ENCODE measurements at regions not wholly inside any gene's neighbourhood (a gene's known extent, or its start where the extent isn't known, plus 50 kb on each side); places are given as distances from the start of the nearest gene placed in this dataset.

- TF ChIP-seq CTCF (IDR thresholded peaks at IDR 0.05): no peak
- H3K27ac ChIP-seq: no peak overlapping the region
- no peaks in the 10 kb centered on the region for H3K27me3 ChIP-seq
- H3K4me1 ChIP-seq: no peaks in the 10 kb centered on the region
- H3K9me3 ChIP-seq: no peaks in the 10 kb centered on the region
- H3K36me3 ChIP-seq: no peaks in the 10 kb centered on the region
- no peak overlapping the region for H3K4me3 ChIP-seq
- no peak for DNase-seq (ENCODE audit: low spot score)
These were observed 241.9 kb upstream of the DCN start for GRCh38 chr12:91424506-91424905.

GRCh38 chr12:91423693-91424050 lies 241.1 kb upstream of the DCN start:
- H3K4me1 ChIP-seq: no peaks in the 10 kb centered on the region
- no peak for TF ChIP-seq CTCF (IDR thresholded peaks at IDR 0.05)
- H3K36me3 ChIP-seq: no peaks in the 10 kb centered on the region
- H3K9me3 ChIP-seq: no peaks in the 10 kb centered on the region
- DNase-seq (ENCODE audit: low spot score): no peak
- no peak overlapping the region for H3K27ac ChIP-seq
- H3K4me3 ChIP-seq: no peak overlapping the region
- H3K27me3 ChIP-seq: no peaks in the 10 kb centered on the region

- H3K4me3 ChIP-seq: no peak overlapping the region
- no peak overlapping the region for H3K27ac ChIP-seq
- H3K4me1 ChIP-seq: no peaks in the 10 kb centered on the region
- no peaks in the 10 kb centered on the region for H3K27me3 ChIP-seq
- no peak for TF ChIP-seq CTCF (IDR thresholded peaks at IDR 0.05)
- no peaks in the 10 kb centered on the region for H3K36me3 ChIP-seq
- no peak for DNase-seq (ENCODE audit: low spot score)
- H3K9me3 ChIP-seq: no peaks in the 10 kb centered on the region
These were observed 240.4 kb upstream of the DCN start for GRCh38 chr12:91422811-91423692.

- H3K4me3 ChIP-seq: no peak overlapping the region
- H3K27ac ChIP-seq: no peak overlapping the region
- TF ChIP-seq CTCF (IDR thresholded peaks at IDR 0.05): no peak
- no peak for DNase-seq (ENCODE audit: low spot score)
- no peaks in the 10 kb centered on the region for H3K36me3 ChIP-seq
- no peaks in the 10 kb centered on the region for H3K9me3 ChIP-seq
- no peaks in the 10 kb centered on the region for H3K27me3 ChIP-seq
- no peaks in the 10 kb centered on the region for H3K4me1 ChIP-seq
These were observed 239.5 kb upstream of the DCN start for GRCh38 chr12:91422127-91422526.

- no peak for TF ChIP-seq CTCF (IDR thresholded peaks at IDR 0.05)
- Histone ChIP-seq H3K27me3 (no peaks in the 10 kb centered on the region), H3K27ac (no peak overlapping the region)
These were observed 237.2 kb upstream of the DCN start for GRCh38 chr12:91419809-91420208.

More at GRCh38 chr12:91419809-91420208, 237.2 kb upstream of the DCN start:
- H3K4me3 ChIP-seq: no peak overlapping the region
- no peaks in the 10 kb centered on the region for H3K4me1 ChIP-seq
- no peaks in the 10 kb centered on the region for H3K9me3 ChIP-seq
- no peaks in the 10 kb centered on the region for H3K36me3 ChIP-seq
- DNase-seq (ENCODE audit: low spot score): no peak

Measured in right atrium auricular region (tissue), 2 donors.